ENCODE measurements at regions not wholly inside any gene's neighbourhood (a gene's known extent, or its start where the extent isn't known, plus 50 kb on each side); places are given as distances from the start of the nearest gene placed in this dataset.

DNA sequence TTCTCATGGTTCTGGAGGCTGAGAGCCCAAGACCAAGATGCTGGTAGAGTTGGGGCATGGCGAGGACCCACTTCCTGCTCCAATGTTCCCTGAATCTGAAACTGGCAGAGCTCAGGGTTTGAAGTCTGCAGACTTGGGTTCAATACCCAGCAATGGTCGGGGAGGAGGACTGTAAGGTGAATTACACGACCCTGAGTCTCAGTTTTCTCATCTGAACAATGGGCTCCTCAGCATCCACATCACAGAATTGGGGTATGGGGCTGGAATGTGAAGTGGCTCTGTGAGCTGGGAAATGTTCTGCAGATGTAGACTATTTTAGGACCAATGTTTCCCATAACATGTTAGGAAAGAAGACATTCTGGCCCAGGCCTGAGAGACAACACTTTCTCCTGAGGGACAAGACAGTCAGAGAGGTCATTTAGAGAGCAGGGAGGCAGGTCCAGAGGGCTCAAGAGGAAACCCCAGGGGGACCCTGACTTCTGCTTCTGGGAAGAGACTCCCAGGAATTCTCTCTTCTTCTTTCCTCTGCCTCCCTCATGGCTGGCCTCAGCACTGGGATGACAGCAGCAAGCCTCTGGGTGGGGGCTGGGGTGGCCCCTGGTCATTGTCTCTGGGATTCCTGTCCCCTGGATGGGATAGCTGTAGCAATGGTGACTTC lies 141.3 kb upstream of the PMEPA1 start:
- H2AK5ac ChIP-seq (ENCODE audit: insufficient read length, low read length) = no peak overlapping the region
- peak; percentile 8 for DNase-seq
- no peaks in the 10 kb centered on the region; a peak in 1 of 5 replicates for H3K9me3 Mint-ChIP-seq

More for the DNA sequence above, 141.3 kb upstream of the PMEPA1 start:
- Histone ChIP-seq H2AFZ (ENCODE audit: low read length) (no peak overlapping the region), H3K27ac (ENCODE audit: insufficient read length, low read depth, low read length) (no peak overlapping the region), H3K4ac (ENCODE audit: low read depth, low read length) (no peak overlapping the region), H2BK20ac (ENCODE audit: low read depth, low read length, poor library complexity, severe bottlenecking) (no peak overlapping the region), H2BK5ac (ENCODE audit: insufficient read length, low read length) (no peak overlapping the region), H2BK15ac (ENCODE audit: low read depth, low read length) (no peak overlapping the region), H4K8ac (replicated peaks; ENCODE audit: insufficient read length, low read depth, low read length) (no peak overlapping the region), H3T11ph (ENCODE audit: low read length) (no peak overlapping the region), H4K20me1 (ENCODE audit: control insufficient read depth, insufficient read depth, insufficient read length) (no peaks in the 10 kb centered on the region), H3K23ac (ENCODE audit: insufficient read length, low read depth, low read length) (no peak overlapping the region), H4K91ac (ENCODE audit: insufficient read length, low read depth, low read length) (no peak overlapping the region), H3K79me1 (ENCODE audit: insufficient read depth, low read depth, low read length, poor library complexity, severe bottlenecking) (no peaks in the 10 kb centered on the region), H3K56ac (ENCODE audit: insufficient read length, low read depth, low read length) (no peak overlapping the region), H2BK120ac (ENCODE audit: low read depth, low read length, poor library complexity, severe bottlenecking) (no peak overlapping the region), H3K14ac (ENCODE audit: insufficient read depth, low read length) (no peak overlapping the region), H3K4me2 (ENCODE audit: insufficient read depth, insufficient read length, low read length) (no peak overlapping the region), H3K27me3 (ENCODE audit: insufficient read depth, low read length) (no peaks in the 10 kb centered on the region), H4K5ac (ENCODE audit: insufficient read length, low read depth, low read length) (no peak overlapping the region), H3K9ac (ENCODE audit: extremely low read depth, insufficient read length, low read length) (no peak overlapping the region), H3K9me3 (ENCODE audit: control insufficient read depth, low read depth, low read length) (no peaks in the 10 kb centered on the region), H3K79me2 (ENCODE audit: insufficient read depth, low read length) (no peaks in the 10 kb centered on the region), H3K23me2 (ENCODE audit: insufficient read length, low read depth, low read length, poor library complexity, severe bottlenecking) (no peaks in the 10 kb centered on the region), H3K18ac (ENCODE audit: insufficient read length, low read depth, low read length) (no peak overlapping the region), H3K4me1 (ENCODE audit: insufficient read depth, low read length) (no peaks in the 10 kb centered on the region), H2BK12ac (ENCODE audit: insufficient read length, low read depth, low read length) (no peak overlapping the region)
- H3K27me3 Mint-ChIP-seq (ENCODE audit: low read depth) = peaks cover 7% of the 10 kb centered on the region
- 0 out of 4 replicates have a peak, but pooled peaks cover 0 to 2% of the 10 kb centered on the region in 2 experiments for H3K4me1 Mint-ChIP-seq
- no peak overlapping the region for H3K27ac Mint-ChIP-seq
- no CpG with 5 or more reads among the region's 3 CpGs for WGBS (ENCODE audit: extremely low coverage, insufficient read length, low lambda C conversion rate)
- TF ChIP-seq, protein P1, sequence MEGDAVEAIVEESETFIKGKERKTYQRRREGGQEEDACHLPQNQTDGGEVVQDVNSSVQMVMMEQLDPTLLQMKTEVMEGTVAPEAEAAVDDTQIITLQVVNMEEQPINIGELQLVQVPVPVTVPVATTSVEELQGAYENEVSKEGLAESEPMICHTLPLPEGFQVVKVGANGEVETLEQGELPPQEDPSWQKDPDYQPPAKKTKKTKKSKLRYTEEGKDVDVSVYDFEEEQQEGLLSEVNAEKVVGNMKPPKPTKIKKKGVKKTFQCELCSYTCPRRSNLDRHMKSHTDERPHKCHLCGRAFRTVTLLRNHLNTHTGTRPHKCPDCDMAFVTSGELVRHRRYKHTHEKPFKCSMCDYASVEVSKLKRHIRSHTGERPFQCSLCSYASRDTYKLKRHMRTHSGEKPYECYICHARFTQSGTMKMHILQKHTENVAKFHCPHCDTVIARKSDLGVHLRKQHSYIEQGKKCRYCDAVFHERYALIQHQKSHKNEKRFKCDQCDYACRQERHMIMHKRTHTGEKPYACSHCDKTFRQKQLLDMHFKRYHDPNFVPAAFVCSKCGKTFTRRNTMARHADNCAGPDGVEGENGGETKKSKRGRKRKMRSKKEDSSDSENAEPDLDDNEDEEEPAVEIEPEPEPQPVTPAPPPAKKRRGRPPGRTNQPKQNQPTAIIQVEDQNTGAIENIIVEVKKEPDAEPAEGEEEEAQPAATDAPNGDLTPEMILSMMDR (conservative IDR thresholded peaks at IDR 0.05) = no peak
- H3K36me3 Mint-ChIP-seq (ENCODE audit: insufficient read depth in 1 of 3, low read depth in 3 of 3) = no peaks in the 10 kb centered on the region; a peak in 1 of 7 replicates
- H3K4me3 Mint-ChIP-seq = no peak overlapping the region
